B cell (primary cell): ENCODE measurements at regions not wholly inside any gene's neighbourhood (a gene's known extent, or its start where the extent isn't known, plus 50 kb on each side); places are given as distances from the start of the nearest gene placed in this dataset.

Experiments
- ATAC-seq: fragments of 200-7000 bp; cut with Tn5 transposase; one replicate; pipeline ENCODE4 v1.10.0; 2021; ENCODE audit warnings: low read depth, mild to moderate bottlenecking, moderate number of reproducible peaks, moderate library complexity
- CTCF ChIA-PET: fragments of 350-600 bp; sonication (Branson Sonifier 250); formaldehyde crosslinking; loops from one replicate; lab custom pipeline; 2021; ENCODE audit warnings: antibody characterized with exemption, inconsistent platforms; lab: Charles Lee
- POLR2A ChIA-PET: fragments of 350-600 bp; sonication (Branson Sonifier 250); formaldehyde crosslinking; loops from one replicate; lab custom pipeline; 2021; ENCODE audit warnings: antibody characterized with exemption; lab: Charles Lee
- DNase-seq: peaks from one replicate; pipeline ENCODE4 v3.0.0; 2013
- H2AFZ ChIP-seq: 2 replicates; pipeline ENCODE4 v1.6.1; 2012; ENCODE audit warnings: mild to moderate bottlenecking, low read depth, low read length; ENCODE audit not compliant: insufficient read depth, poor library complexity, severe bottlenecking
- H3K27ac ChIP-seq, 2 donors: 1 replicate in 1 of 2; 2 replicates in 1 of 2; pipeline ENCODE4 v1.5.1; 2012 to 2013; ENCODE audit warnings: low read length in 2 of 2, mild to moderate bottlenecking in 2 of 2, moderate library complexity in 1 of 2
- H3K27me3 ChIP-seq, 4 experiments: fragments of 200-600 bp in 1 of 4; sonication (generic) in 1 of 4; replicated peaks in 1 of 4; 1 replicate in 2 of 4; 2 replicates in 2 of 4; pipeline versions ENCODE4 v1.6.1 to v1.7.0; 2013 to 2016; ENCODE audit warnings: low read length in 3 of 4, mild to moderate bottlenecking in 2 of 4, mixed read lengths in 1 of 4, moderate library complexity in 1 of 4; ENCODE audit not compliant: insufficient read depth in 4 of 4, control insufficient read depth in 3 of 4; ENCODE audit errors: control extremely low read depth in 1 of 4
- H3K36me3 ChIP-seq, 2 experiments: replicated peaks in 1 of 2; 1 replicate in 1 of 2; 2 replicates in 1 of 2; pipeline versions ENCODE4 v1.6.1 to v1.7.1; 2013; ENCODE audit warnings: low read length in 1 of 2; ENCODE audit not compliant: insufficient read depth in 2 of 2, control insufficient read depth in 1 of 2; ENCODE audit errors: control extremely low read depth in 1 of 2, extremely low read depth in 1 of 2
- H3K4me1 ChIP-seq, 2 donors: fragments of 200-600 bp in 1 of 2; sonication (generic) in 1 of 2; 1 replicate in 1 of 2; 2 replicates in 1 of 2; pipeline versions ENCODE4 v1.5.1 to v1.6.1; 2013 to 2017; ENCODE audit warnings: low read length in 2 of 2; ENCODE audit not compliant: control insufficient read depth in 2 of 2, insufficient read depth in 2 of 2
- H3K4me2 ChIP-seq: replicated peaks from 2 replicates; pipeline ENCODE3; 2012; ENCODE audit warnings: mild to moderate bottlenecking, low read depth, low read length; ENCODE audit not compliant: poor library complexity, severe bottlenecking
- H3K4me3 ChIP-seq, 5 experiments: fragments of 200-600 bp in 1 of 5; sonication (generic) in 1 of 5; 1 replicate in 3 of 5; 2 replicates in 2 of 5; pipeline versions ENCODE4 v1.5.1 to v1.7.0; 2011 to 2016; ENCODE audit warnings: low read length in 4 of 5, mild to moderate bottlenecking in 4 of 5, low read depth in 2 of 5, control low read depth in 1 of 5, moderate library complexity in 1 of 5; ENCODE audit not compliant: insufficient read depth in 1 of 5; ENCODE audit errors: control extremely low read depth in 1 of 5, extremely low read depth in 1 of 5
- H3K79me2 ChIP-seq: fragments of 200-600 bp; sonication (generic); one replicate; pipeline ENCODE4 v1.6.0; 2016; ENCODE audit warnings: low read length; ENCODE audit not compliant: control insufficient read depth, insufficient read depth
- H3K9ac ChIP-seq: fragments of 200-600 bp; sonication (generic); 2 replicates; pipeline ENCODE4 v1.6.1; 2017; ENCODE audit warnings: mild to moderate bottlenecking, low read length, moderate library complexity
- H3K9me3 ChIP-seq, 3 donors: one replicate each; pipeline versions ENCODE4 v1.6.1 to v1.7.1; 2013; ENCODE audit warnings: low read length in 2 of 3; ENCODE audit not compliant: control insufficient read depth in 2 of 3, insufficient read depth in 1 of 3; ENCODE audit errors: control extremely low read depth in 1 of 3
- H4K20me1 ChIP-seq: 2 replicates; pipeline ENCODE4 v1.6.0; 2012; ENCODE audit warnings: mild to moderate bottlenecking, low read length; ENCODE audit not compliant: insufficient read depth, control insufficient read depth, poor library complexity, severe bottlenecking
- H3K27ac Mint-ChIP-seq: one replicate; pipeline ENCODE4 v1.8.0; 2021; ENCODE audit warnings: mixed read lengths
- H3K27me3 Mint-ChIP-seq: one replicate; pipeline ENCODE4 v1.8.0; 2021; ENCODE audit warnings: mixed read lengths
- H3K4me1 Mint-ChIP-seq: one replicate; pipeline ENCODE4 v1.8.0; 2021; ENCODE audit warnings: mixed read lengths
- H3K4me3 Mint-ChIP-seq: one replicate; pipeline ENCODE4 v1.8.0; 2021; ENCODE audit warnings: mixed read lengths
- H3K9me3 Mint-ChIP-seq: one replicate; pipeline ENCODE4 v1.8.0; 2022; ENCODE audit warnings: mixed read lengths; ENCODE audit not compliant: insufficient read depth
- EZH2 ChIP-seq: IDR thresholded peaks from 2 replicates; pipeline ENCODE4 v1.6.1; 2012; ENCODE audit warnings: borderline replicate concordance, low read depth, mild to moderate bottlenecking, moderate library complexity, low read length; ENCODE audit not compliant: insufficient read depth, poor library complexity, severe bottlenecking
- WGBS: methylation state at CpG from one replicate; pipeline ENCODE4 v1.1.5; 2013; ENCODE audit warnings: missing lambda C conversion rate; ENCODE audit not compliant: insufficient coverage; 5-methylcytosine and 5-hydroxymethylcytosine counted together
- intact Hi-C: fragments of 100-400 bp; cut with micrococcal nuclease; formaldehyde crosslinking; loops from one replicate; pipeline ENCODE4 v1.10.0; 2022
- TF ChIP-seq, protein P1 (sequence below): fragments of 200-600 bp; IDR thresholded peaks from one replicate; pipeline ENCODE4 v1.8.0; 2022; ENCODE audit warnings: antibody characterized with exemption, mild to moderate bottlenecking

DNA sequence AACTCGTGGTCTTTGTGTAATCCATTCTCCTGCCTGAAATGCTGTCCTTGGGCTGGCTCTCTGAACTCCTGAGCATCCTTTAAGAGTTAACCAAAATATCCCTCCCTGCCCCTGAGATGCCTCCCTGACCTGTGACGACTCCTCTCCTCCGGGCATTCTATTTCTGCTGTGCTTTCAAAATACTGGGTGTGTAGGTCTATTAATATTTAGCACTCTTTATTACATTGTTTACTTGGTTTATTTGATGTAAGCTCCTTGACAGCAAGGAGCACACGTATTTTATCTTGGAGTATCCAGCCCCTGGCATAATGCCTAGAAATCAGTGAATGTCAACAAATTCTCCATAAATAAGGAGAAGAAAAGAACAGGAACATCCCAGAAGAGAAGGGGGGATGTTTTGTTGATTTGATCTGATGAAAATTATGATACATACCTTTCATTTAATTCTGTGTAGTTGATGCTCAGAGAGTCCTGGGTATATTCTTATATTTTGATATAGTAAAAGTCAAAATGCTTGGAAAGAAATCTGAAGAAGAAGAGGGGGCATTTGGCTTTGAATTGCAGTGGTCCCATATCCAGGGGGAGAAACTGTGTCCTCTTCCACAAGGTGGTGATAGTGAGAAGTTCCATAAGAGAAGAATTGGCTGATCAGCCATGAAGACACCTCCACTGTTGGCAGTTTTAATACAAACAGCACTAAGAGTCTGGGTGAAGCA, 107.7 kb upstream of the MPP7 start:
- CTCF ChIA-PET = interaction anchor here (0.7 to 1.4 kb wide), 3 partner anchors 11 to 21 kb away, joined by 3 to 4 read pairs (median 3); no protein-coding TSS in a partner anchor

DNA sequence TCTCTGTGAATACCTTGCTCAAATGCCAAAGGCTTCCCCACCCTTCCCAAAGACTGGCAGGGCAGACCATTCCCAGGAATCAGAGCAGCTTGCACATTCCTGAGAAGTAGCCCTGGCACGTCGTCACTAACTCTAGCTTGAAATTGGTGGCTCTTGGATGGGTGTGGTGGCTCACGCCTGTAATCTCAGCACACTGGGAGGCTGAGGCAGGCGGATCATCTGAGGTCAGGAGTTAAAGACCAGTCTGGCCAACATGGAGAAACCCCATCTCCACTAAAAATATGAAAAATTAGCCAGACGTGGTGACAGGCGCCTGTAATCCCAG, 108.2 kb upstream of the MPP7 start:
- WGBS = 100% methylated on average over 1 of the region's 6 CpGs
- ATAC-seq = no peak
- H3K4me3 Mint-ChIP-seq = no peak overlapping the region

More for the DNA sequence above, 107.7 kb upstream of the MPP7 start:
- no peak overlapping the region for H3K4me3 Mint-ChIP-seq
- H3K4me1 ChIP-seq = no peaks in the 10 kb centered on the region
- H4K20me1 ChIP-seq = no peaks in the 10 kb centered on the region
- DNase-seq (no peak), ATAC-seq (no peak)
- H3K4me1 Mint-ChIP-seq = no peaks in the 10 kb centered on the region
- H3K9me3 ChIP-seq = peaks cover 0 to 5% (median 1%) of the 10 kb centered on the region in 3 donors
- peaks cover 0 to 6% (median 0%) of the 10 kb centered on the region in 4 experiments for H3K27me3 ChIP-seq
- H3K9me3 Mint-ChIP-seq = peaks cover 2% of the 10 kb centered on the region
- H3K79me2 ChIP-seq = no peaks in the 10 kb centered on the region
- no peak overlapping the region for H3K9ac ChIP-seq
- POLR2A ChIA-PET = no interaction called here
- no peak overlapping the region for H3K4me3 ChIP-seq
- TF ChIP-seq, protein P1, sequence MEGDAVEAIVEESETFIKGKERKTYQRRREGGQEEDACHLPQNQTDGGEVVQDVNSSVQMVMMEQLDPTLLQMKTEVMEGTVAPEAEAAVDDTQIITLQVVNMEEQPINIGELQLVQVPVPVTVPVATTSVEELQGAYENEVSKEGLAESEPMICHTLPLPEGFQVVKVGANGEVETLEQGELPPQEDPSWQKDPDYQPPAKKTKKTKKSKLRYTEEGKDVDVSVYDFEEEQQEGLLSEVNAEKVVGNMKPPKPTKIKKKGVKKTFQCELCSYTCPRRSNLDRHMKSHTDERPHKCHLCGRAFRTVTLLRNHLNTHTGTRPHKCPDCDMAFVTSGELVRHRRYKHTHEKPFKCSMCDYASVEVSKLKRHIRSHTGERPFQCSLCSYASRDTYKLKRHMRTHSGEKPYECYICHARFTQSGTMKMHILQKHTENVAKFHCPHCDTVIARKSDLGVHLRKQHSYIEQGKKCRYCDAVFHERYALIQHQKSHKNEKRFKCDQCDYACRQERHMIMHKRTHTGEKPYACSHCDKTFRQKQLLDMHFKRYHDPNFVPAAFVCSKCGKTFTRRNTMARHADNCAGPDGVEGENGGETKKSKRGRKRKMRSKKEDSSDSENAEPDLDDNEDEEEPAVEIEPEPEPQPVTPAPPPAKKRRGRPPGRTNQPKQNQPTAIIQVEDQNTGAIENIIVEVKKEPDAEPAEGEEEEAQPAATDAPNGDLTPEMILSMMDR = no peak
- TF ChIP-seq EZH2 = no peak
- H3K27me3 Mint-ChIP-seq = peaks cover 12% of the 10 kb centered on the region
- H3K27ac ChIP-seq = no peak overlapping the region
- no peak overlapping the region for H3K4me2 ChIP-seq
- 73% methylated on average over 1 of the region's 4 CpGs for WGBS
- no peaks in the 10 kb centered on the region for H3K36me3 ChIP-seq
- intact Hi-C loops = no loop called here
- no peak overlapping the region for H2AFZ ChIP-seq
- H3K27ac Mint-ChIP-seq = no peak overlapping the region

More for the DNA sequence above, 108.2 kb upstream of the MPP7 start:
- Histone ChIP-seq H4K20me1 (no peaks in the 10 kb centered on the region), H3K27me3 (peaks cover 0 to 6% (median 0%) of the 10 kb centered on the region in 4 experiments), H3K79me2 (no peaks in the 10 kb centered on the region), H3K4me3 (no peak overlapping the region), H3K9me3 (peaks cover 0 to 5% (median 1%) of the 10 kb centered on the region in 3 donors), H3K4me1 (no peaks in the 10 kb centered on the region), H3K36me3 (no peaks in the 10 kb centered on the region), H3K27ac (no peak overlapping the region), H3K4me2 (no peak overlapping the region), H3K9ac (no peak overlapping the region), H2AFZ (no peak overlapping the region)
- no peak overlapping the region for H3K27ac Mint-ChIP-seq
- TF ChIP-seq EZH2 = no peak
- CTCF ChIA-PET = interaction anchor here (1.4 kb wide), 1 partner anchor 12 kb away, joined by 3 read pairs; no protein-coding TSS in a partner anchor
- H3K9me3 Mint-ChIP-seq = peaks cover 2% of the 10 kb centered on the region
- intact Hi-C loops = no loop called here
- peaks cover 12% of the 10 kb centered on the region for H3K27me3 Mint-ChIP-seq
- POLR2A ChIA-PET = no interaction called here
- no peak for DNase-seq
- no peaks in the 10 kb centered on the region for H3K4me1 Mint-ChIP-seq
